ENCODE measurements at regions not wholly inside any gene's neighbourhood (a gene's known extent, or its start where the extent isn't known, plus 50 kb on each side); places are given as distances from the start of the nearest gene placed in this dataset.
A peak's percentile ranks its signal among the peaks of the same experiment; 100 is the strongest.

GRCh38 chr3:194758716-194759115 is 73.0 kb downstream of the FAM43A start:
- no peak for DNase-seq (ENCODE audit: extremely low read depth, low read depth)
- TF ChIP-seq CTCF (IDR thresholded peaks at IDR 0.05; ENCODE audit: low read depth, low read length) = no peak

- TF ChIP-seq CTCF (IDR thresholded peaks at IDR 0.05; ENCODE audit: low read depth, low read length) = no peak
- no peak for DNase-seq (ENCODE audit: extremely low read depth, low read depth)
Measured at GRCh38 chr3:194760494-194761137, 74.9 kb downstream of the FAM43A start.

- no peak for DNase-seq (ENCODE audit: extremely low read depth, low read depth)
- TF ChIP-seq CTCF (IDR thresholded peaks at IDR 0.05; ENCODE audit: low read depth, low read length) = no peak
Measured at GRCh38 chr3:194761384-194761783, 75.7 kb downstream of the FAM43A start.

GRCh38 chr3:194766845-194767244 is 81.2 kb downstream of the FAM43A start:
- DNase-seq (ENCODE audit: extremely low read depth, low read depth) = no peak
- no peak for TF ChIP-seq CTCF (IDR thresholded peaks at IDR 0.05; ENCODE audit: low read depth, low read length)

GRCh38 chr3:194767446-194768207 is 81.9 kb downstream of the FAM43A start:
- no peak for TF ChIP-seq CTCF (IDR thresholded peaks at IDR 0.05; ENCODE audit: low read depth, low read length)

GRCh38 chr3:194768586-194768985 is 82.9 kb downstream of the FAM43A start:
- no peak for DNase-seq (ENCODE audit: extremely low read depth, low read depth)
- TF ChIP-seq CTCF (IDR thresholded peaks at IDR 0.05; ENCODE audit: low read depth, low read length) = no peak

More at GRCh38 chr3:194767446-194768207, 81.9 kb downstream of the FAM43A start:
- DNase-seq (ENCODE audit: extremely low read depth, low read depth) = no peak

GRCh38 chr3:194769020-194769643 is 83.4 kb downstream of the FAM43A start:
- TF ChIP-seq CTCF (IDR thresholded peaks at IDR 0.05; ENCODE audit: low read depth, low read length) = no peak
- DNase-seq (ENCODE audit: extremely low read depth, low read depth) = peak; percentile 81

Data from AG09319 (cell line).